Hepatic stellate cell (primary cell): ENCODE measurements at regions not wholly inside any gene's neighbourhood (a gene's known extent, or its start where the extent isn't known, plus 50 kb on each side); places are given as distances from the start of the nearest gene placed in this dataset.
"Not testable (repeated sequence)": the region's sequence is repeated elsewhere in the genome, so short reads cannot be mapped to it uniquely, and the experiment has no call there.

ENCODE experiments used
- DNase-seq: peaks from one replicate; pipeline ENCODE4 v3.0.0; 2011; ENCODE audit warnings: low spot score

DNA sequence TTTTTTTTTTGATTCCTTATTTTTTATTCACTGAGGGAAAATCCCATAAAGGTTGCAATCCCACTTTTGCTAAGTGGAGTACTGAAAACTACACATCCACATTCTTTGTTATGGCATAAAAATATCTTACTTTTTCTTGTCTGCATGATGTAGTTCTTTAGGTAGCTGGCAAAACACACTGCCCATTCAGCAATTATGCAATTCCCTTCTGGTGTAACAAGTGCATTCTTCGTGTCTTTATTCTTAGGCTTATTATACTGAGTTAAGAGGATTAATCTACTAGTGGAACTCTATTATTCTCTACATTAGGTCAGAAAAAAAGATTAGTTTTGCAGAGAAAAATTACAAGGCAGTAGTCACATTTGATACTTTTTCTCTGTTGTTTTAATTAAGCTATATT, 403.8 kb upstream of the GBE1 start:
- no peak for DNase-seq

- no peak for DNase-seq
Observed at GRCh38 chr3:82163907-82164520, 402.6 kb upstream of the GBE1 start.

DNA sequence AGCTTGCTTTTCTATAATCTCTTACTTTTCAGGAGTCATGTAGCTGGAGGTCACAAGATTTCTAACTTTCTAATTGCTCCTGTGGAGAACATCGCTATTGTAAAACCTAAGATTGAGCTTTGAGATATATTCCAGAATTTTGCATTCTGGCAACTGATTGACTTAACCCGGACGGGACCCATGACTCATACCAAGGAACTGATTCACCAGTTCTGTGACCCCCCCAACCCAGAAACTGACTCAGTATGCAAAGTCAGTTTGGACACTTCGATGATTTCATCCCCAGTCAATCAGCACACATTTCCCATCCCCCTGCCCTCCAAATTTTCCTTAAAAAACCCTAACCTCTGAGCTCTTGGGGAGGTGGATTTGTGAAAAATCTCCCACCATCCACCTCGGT, 396.5 kb upstream of the GBE1 start:
- peak; percentile 5 for DNase-seq

- not testable (repeated sequence) for DNase-seq
Observed at GRCh38 chr3:82153892-82154291, 392.4 kb upstream of the GBE1 start.

DNA sequence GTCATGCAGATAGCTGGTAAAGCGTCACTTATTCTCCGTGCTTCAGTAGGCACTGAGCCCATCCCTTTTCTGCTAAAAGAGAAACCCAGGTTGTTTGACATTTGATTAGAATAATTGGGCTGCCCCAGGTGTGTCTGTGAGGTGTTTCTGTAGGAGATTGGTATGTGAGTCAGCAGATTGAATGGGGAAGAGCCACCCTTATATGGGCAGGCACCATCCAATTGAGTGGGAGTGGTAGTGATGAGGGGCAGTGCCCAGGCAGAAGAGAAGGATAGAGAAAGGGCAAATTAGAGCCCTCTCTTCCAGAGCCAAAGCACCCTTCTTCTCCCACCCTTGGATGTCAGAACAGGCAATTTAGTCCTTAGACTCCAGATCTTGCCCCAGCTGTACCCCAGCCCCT, 384.3 kb upstream of the GBE1 start:
- no peak for DNase-seq

DNA sequence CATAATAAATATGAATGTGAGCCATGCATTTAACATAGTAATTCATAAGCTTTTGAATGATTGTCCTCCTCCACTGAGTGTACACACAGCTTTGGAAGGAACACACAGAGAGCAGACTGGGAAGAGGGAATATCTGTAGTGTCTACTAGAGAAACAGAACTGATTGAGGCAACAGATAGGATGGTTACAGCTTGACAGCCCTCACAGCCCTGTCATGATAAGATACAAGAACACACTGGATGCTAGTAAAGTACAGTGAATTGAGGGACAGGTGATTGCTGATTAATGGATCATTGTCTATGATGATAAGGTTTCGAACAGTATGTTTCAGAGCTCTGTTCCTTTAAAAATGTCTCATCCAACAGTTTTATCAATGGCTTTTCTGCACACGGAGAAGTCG, 383.4 kb upstream of the GBE1 start:
- DNase-seq = no peak

DNA sequence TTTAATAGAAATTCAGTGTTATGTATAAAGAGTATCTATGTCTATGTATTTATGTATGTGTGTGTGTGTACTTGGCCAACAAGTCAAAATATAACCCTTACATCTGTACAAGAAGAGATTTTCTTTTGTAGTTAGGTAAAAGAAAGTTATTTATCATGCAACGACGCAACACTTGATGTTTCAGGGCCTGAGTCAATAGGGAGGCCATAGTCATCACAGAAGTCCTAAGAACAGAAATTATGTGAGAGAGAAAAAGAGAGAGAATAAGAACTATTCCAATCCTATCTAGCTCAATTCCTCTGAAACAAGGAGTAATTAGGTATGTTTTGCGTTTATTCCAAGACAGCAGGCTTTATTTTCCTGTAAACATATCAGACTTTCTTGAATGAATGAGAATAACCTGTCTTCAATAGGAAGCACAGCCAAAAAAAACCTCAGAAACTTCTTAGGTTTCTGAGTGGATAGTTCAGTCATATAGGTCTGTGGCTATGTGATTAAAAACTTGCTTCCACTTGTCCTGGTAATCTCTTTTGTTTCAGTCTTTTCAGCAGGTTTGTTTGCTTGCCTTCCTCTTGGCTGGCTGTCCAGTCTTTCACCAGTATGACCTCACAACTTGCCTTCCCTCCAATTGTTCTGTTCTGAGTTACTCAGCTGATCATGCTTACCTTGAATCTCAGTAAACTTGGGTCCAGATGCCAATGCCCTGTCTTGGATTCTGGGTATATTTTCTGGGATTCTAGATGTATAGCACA, 382.4 kb upstream of the GBE1 start:
- DNase-seq = no peak

GRCh38 chr3:82141592-82141991, 380.1 kb upstream of the GBE1 start:
- DNase-seq = no peak

- no peak for DNase-seq
Observed at GRCh38 chr3:82137861-82138260, 376.4 kb upstream of the GBE1 start.

- DNase-seq = no peak
Observed at GRCh38 chr3:82137050-82137449, 375.6 kb upstream of the GBE1 start.

GRCh38 chr3:82133070-82133606, 371.7 kb upstream of the GBE1 start:
- peak; percentile 18 for DNase-seq

- DNase-seq = no peak
Observed at GRCh38 chr3:82132210-82133069, 371.0 kb upstream of the GBE1 start.

- no peak for DNase-seq
Observed at GRCh38 chr3:82130046-82130445, 368.6 kb upstream of the GBE1 start.

- DNase-seq = no peak
Observed at GRCh38 chr3:82129221-82129801, 367.9 kb upstream of the GBE1 start.

DNA sequence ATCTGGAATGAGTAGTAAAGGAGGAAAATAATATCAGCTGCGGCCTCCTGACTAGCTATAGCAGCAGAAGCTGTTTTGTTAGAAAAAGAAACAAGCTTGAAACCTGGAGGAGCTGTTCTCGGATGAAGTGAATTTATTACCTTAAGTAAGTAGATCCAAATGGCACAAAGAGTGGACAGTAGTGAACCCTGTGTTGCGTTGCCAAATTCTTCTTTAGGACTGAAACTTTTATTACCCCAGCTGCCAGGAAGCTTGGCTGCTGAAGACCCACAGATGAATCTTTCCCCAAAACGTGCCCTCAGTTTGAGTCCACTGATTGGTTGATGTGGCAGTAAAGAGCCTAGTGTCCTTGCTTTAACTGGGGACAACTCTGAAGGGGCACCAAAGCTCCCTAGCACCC, 366.8 kb upstream of the GBE1 start:
- DNase-seq = no peak

- DNase-seq = no peak
Observed at GRCh38 chr3:82122554-82123345, 361.3 kb upstream of the GBE1 start.

DNA sequence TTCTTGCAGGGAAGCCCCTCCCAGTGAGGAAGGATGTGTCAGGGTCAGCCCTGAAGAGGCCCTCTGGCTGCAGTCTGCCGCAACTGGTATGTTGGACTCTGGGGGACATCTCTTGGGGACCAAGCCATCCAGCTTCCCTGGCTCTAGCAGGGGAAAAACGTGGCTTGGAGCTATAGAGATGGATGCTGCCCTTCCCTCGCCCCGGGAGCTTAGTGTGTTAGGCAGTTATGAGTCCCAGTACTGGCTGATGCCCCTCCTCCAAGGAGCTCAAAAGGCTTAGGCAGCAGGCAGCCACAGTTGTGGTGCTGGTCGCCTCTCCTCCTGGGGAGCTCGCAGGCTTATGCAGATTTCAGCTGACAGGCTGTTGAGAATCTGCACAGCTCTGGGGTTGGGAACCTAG, 353.1 kb upstream of the GBE1 start:
- DNase-seq = no peak

DNA sequence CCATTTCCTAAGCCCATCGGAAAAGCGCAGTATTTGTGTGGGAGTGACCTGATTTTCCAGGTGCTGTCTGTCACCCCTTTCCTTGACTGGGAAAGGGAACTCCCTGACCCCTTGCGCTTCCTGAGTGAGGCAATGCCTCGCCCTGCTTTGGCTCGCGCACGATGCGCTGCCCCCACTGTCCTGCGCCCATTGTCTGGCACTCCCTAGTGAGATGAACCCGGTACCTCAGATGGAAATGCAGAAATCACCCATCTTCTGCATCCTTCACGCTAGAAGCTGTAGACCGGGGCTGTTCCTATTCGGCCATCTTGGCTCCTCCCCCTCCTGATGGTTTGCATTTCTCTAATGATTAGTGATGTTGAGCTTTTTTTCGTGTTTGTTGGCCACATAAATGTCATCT, 349.3 kb upstream of the GBE1 start:
- DNase-seq = not testable (repeated sequence)

DNA sequence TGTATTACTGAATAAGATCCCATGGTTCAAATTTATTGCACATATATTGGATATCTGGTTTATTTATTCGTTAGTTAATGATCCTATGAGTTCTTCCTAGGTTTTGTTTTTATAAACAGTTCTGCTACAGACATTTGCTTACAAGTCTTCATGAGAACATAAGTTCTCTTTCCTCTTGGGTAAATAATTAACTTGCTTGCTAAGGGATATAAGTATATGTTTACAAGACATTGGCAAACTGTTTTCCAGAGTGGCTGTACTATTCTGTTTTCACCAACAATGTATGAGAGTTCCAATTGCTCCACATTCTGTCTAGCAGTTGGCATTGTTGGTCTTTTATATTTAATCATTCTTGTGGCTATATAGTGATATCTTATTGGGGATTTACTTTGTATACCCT, 341.8 kb upstream of the GBE1 start:
- DNase-seq = no peak

DNA sequence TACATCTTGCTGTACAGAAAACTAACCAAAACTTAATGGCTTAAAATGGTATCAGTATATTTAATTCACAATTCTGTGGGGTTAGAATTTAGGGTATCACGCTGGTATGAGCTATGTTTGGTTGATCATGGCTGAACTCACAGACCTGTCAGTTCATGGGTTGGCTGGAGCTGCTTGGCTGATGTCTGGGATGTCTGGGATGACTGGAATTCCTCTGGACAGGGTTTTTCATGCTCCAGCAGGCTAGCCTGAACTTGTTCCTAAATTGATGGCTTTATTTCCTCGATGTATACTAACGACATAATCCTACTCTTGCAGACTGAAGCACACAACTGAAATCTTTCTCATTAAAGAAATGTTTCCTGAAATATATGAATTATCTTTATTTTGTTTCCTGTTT, 338.9 kb upstream of the GBE1 start:
- DNase-seq = no peak

DNA sequence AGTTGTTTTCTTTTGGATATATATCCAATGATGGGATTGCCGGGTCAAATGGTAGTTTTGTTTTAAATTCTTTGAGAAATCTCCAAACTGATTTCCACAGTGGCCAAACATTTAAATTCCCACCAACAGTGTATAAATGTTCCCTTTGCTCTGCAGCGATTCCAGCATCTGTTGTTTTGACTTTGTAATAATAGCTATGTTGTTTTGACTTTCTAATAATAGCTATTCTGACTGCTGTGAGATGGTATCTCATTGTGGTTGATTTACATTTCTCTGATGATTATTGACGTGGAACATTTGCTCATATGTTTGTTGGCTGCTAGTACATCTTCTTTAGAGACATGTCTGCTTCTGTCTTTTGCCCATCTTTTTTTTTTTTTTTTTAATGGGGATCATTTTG, 332.2 kb upstream of the GBE1 start:
- DNase-seq = no peak

DNA sequence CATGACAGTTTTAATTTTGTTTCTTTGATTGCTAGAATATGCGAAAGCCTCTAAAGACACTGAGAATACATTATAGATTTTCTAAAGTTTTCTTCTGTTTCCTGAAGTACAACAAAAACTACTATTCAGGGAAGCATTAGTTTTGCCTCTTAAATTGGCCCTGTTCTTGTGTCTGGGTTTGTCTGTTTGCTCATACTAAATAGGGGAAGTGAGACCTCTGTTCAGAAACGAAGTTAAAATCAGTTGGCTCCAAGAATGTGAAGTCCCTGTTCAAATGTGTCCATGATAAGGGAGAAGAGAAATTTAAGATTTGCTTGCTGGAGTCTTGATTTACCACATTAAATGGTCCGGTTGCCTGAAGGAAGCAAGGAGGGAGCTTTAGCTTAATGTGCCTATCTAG, 327.3 kb upstream of the GBE1 start:
- no peak for DNase-seq
